HepG2 (cell line): ENCODE measurements at regions not wholly inside any gene's neighbourhood (a gene's known extent, or its start where the extent isn't known, plus 50 kb on each side); places are given as distances from the start of the nearest gene placed in this dataset.
"Not testable (repeated sequence)": the region's sequence is repeated elsewhere in the genome, so short reads cannot be mapped to it uniquely, and the experiment has no call there.

ENCODE experiments used
- HIVEP1 ChIP-seq: sonication (generic); formaldehyde crosslinking; IDR thresholded peaks from 2 replicates; pipeline ENCODE4 v1.4.0; 2020; ENCODE audit warnings: mild to moderate bottlenecking, missing genetic modification reagents
- HNRNPUL1 ChIP-seq: fragments of 200-400 bp; formaldehyde crosslinking; IDR thresholded peaks from 2 replicates; pipeline ENCODE4 v1.6.1; 2017; ENCODE audit warnings: low read depth, mild to moderate bottlenecking, low read length, moderate library complexity
- HOXA9 ChIP-seq: sonication (generic); formaldehyde crosslinking; IDR thresholded peaks from 2 replicates; pipeline ENCODE4 v1.8.1; 2022; ENCODE audit warnings: missing genetic modification reagents, mild to moderate bottlenecking, moderate library complexity, borderline replicate concordance
- SMARCC2 ChIP-seq: fragments of 450-650 bp; IDR thresholded peaks from 2 replicates; pipeline ENCODE4 v1.6.1; 2017; ENCODE audit warnings: antibody characterized with exemption, mild to moderate bottlenecking
- SYNCRIP ChIP-seq: fragments of 200-400 bp; formaldehyde crosslinking; IDR thresholded peaks from 2 replicates; pipeline ENCODE4 v1.6.1; 2018; ENCODE audit warnings: mild to moderate bottlenecking, low read depth, low read length; ENCODE audit not compliant: insufficient read depth
- TOE1 ChIP-seq: sonication (generic); formaldehyde crosslinking; IDR thresholded peaks from 2 replicates; pipeline ENCODE4 v1.4.0; 2020; ENCODE audit warnings: mild to moderate bottlenecking, missing genetic modification reagents
- ZNF496 ChIP-seq: sonication (generic); formaldehyde crosslinking; IDR thresholded peaks from 2 replicates; pipeline ENCODE4 v1.8.1; 2023; ENCODE audit warnings: mild to moderate bottlenecking, moderate library complexity, missing genetic modification reagents; ENCODE audit not compliant: insufficient replicate concordance
- ZNF619 ChIP-seq: sonication (generic); formaldehyde crosslinking; IDR thresholded peaks from 2 replicates; pipeline ENCODE4 v1.4.0; 2020; ENCODE audit warnings: mild to moderate bottlenecking, missing genetic modification reagents
- ZNF644 ChIP-seq: IDR thresholded peaks from 2 replicates; pipeline ENCODE4 v1.6.1; 2016; ENCODE audit warnings: low read depth
- ZSCAN25 ChIP-seq: sonication (generic); formaldehyde crosslinking; IDR thresholded peaks from 2 replicates; pipeline ENCODE4 v1.8.0; 2022; ENCODE audit warnings: mild to moderate bottlenecking, missing genetic modification reagents
- TF ChIP-seq, protein P1 (sequence below): sonication (generic); formaldehyde crosslinking; IDR thresholded peaks from 2 replicates; pipeline ENCODE4 v1.4.0; 2020; ENCODE audit warnings: low read depth, mild to moderate bottlenecking, missing genetic modification reagents
- TF ChIP-seq, protein P2 (sequence below): sonication (generic); formaldehyde crosslinking; IDR thresholded peaks from 2 replicates; pipeline ENCODE4 v1.5.0; 2020; ENCODE audit warnings: mild to moderate bottlenecking, missing genetic modification reagents, moderate library complexity
- TF ChIP-seq, protein P3 (sequence below): sonication (generic); formaldehyde crosslinking; IDR thresholded peaks from 2 replicates; pipeline ENCODE4 v1.4.0; 2020; ENCODE audit warnings: missing genetic modification reagents, borderline replicate concordance
- TF ChIP-seq, protein P4 (sequence below): IDR thresholded peaks from 2 replicates; pipeline ENCODE4 v1.6.1; 2016; ENCODE audit warnings: control low read depth

DNA sequence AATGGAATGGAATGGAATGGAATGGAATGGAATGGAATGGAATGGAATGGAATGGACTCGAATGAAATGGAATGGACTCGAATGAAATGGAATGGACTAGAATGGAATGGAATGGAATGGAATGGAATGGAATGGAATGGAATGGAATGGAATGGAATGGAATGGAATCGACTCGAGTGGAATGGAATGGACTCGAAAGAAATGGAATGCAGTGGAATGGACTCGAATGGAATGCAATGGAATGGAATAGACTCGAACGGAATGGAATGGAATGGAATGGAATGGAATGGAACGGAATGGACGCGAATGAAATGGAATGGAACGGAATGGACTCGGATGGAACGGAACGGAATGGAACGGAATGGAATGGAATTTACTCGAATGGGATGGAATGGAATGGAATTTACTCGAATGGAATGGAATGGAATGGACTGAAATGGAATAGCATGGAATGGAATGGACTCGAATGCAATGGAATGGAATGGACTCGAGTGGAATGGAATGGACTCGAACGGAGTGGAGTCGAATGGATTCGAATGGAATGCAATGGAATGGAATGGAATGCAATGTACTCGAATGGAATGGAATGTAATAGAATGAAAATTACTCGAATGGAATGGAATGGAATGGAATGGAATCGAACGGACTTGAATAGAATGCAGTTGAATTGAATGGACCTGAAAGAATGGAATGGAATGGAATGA, 100.1 kb upstream of the FBXO28 start:
- TF ChIP-seq ZNF496; ZNF644 (CRISPR knock-in tag); HOXA9; SYNCRIP; HIVEP1 (CRISPR knock-in tag); HNRNPUL1; ZNF619 (CRISPR knock-in tag); TOE1 (CRISPR knock-in tag); ZSCAN25 (CRISPR knock-in tag); SMARCC2: not testable (repeated sequence)
- TF ChIP-seq, protein P1, sequence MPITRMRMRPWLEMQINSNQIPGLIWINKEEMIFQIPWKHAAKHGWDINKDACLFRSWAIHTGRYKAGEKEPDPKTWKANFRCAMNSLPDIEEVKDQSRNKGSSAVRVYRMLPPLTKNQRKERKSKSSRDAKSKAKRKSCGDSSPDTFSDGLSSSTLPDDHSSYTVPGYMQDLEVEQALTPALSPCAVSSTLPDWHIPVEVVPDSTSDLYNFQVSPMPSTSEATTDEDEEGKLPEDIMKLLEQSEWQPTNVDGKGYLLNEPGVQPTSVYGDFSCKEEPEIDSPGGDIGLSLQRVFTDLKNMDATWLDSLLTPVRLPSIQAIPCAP (CRISPR knock-in tag), result not testable (repeated sequence)
- TF ChIP-seq, protein P2, sequence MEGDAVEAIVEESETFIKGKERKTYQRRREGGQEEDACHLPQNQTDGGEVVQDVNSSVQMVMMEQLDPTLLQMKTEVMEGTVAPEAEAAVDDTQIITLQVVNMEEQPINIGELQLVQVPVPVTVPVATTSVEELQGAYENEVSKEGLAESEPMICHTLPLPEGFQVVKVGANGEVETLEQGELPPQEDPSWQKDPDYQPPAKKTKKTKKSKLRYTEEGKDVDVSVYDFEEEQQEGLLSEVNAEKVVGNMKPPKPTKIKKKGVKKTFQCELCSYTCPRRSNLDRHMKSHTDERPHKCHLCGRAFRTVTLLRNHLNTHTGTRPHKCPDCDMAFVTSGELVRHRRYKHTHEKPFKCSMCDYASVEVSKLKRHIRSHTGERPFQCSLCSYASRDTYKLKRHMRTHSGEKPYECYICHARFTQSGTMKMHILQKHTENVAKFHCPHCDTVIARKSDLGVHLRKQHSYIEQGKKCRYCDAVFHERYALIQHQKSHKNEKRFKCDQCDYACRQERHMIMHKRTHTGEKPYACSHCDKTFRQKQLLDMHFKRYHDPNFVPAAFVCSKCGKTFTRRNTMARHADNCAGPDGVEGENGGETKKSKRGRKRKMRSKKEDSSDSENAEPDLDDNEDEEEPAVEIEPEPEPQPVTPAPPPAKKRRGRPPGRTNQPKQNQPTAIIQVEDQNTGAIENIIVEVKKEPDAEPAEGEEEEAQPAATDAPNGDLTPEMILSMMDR (CRISPR knock-in tag), result not testable (repeated sequence)
- TF ChIP-seq, protein P3, sequence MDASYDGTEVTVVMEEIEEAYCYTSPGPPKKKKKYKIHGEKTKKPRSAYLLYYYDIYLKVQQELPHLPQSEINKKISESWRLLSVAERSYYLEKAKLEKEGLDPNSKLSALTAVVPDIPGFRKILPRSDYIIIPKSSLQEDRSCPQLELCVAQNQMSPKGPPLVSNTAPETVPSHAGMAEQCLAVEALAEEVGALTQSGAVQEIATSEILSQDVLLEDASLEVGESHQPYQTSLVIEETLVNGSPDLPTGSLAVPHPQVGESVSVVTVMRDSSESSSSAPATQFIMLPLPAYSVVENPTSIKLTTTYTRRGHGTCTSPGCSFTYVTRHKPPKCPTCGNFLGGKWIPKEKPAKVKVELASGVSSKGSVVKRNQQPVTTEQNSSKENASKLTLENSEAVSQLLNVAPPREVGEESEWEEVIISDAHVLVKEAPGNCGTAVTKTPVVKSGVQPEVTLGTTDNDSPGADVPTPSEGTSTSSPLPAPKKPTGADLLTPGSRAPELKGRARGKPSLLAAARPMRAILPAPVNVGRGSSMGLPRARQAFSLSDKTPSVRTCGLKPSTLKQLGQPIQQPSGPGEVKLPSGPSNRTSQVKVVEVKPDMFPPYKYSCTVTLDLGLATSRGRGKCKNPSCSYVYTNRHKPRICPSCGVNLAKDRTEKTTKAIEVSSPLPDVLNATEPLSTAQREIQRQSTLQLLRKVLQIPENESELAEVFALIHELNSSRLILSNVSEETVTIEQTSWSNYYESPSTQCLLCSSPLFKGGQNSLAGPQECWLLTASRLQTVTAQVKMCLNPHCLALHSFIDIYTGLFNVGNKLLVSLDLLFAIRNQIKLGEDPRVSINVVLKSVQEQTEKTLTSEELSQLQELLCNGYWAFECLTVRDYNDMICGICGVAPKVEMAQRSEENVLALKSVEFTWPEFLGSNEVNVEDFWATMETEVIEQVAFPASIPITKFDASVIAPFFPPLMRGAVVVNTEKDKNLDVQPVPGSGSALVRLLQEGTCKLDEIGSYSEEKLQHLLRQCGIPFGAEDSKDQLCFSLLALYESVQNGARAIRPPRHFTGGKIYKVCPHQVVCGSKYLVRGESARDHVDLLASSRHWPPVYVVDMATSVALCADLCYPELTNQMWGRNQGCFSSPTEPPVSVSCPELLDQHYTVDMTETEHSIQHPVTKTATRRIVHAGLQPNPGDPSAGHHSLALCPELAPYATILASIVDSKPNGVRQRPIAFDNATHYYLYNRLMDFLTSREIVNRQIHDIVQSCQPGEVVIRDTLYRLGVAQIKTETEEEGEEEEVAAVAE (CRISPR knock-in tag), result not testable (repeated sequence)
- TF ChIP-seq, protein P4, sequence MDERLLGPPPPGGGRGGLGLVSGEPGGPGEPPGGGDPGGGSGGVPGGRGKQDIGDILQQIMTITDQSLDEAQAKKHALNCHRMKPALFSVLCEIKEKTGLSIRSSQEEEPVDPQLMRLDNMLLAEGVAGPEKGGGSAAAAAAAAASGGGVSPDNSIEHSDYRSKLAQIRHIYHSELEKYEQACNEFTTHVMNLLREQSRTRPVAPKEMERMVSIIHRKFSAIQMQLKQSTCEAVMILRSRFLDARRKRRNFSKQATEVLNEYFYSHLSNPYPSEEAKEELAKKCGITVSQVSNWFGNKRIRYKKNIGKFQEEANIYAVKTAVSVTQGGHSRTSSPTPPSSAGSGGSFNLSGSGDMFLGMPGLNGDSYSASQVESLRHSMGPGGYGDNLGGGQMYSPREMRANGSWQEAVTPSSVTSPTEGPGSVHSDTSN, result not testable (repeated sequence)
